Breast epithelium (tissue), 4 donors: ENCODE measurements at regions not wholly inside any gene's neighbourhood (a gene's known extent, or its start where the extent isn't known, plus 50 kb on each side); places are given as distances from the start of the nearest gene placed in this dataset.

Experiments
- DNase-seq, 2 donors: peaks; one replicate each; pipeline ENCODE4 v3.0.0-alpha.2; 2019; ENCODE audit warnings: low spot score in 2 of 2
- H3K27ac ChIP-seq, 2 donors: fragments of 200-600 bp; sonication (generic) in 1 of 2; one replicate each; pipeline ENCODE4 v1.5.1; 2016 to 2019; ENCODE audit warnings: mild to moderate bottlenecking in 1 of 2
- H3K27me3 ChIP-seq, 2 donors: fragments of 200-600 bp; sonication (generic) in 1 of 2; one replicate each; pipeline versions ENCODE4 v1.5.1 to v1.6.0; 2017 to 2019; ENCODE audit warnings: control low read depth in 1 of 2, mild to moderate bottlenecking in 1 of 2
- H3K36me3 ChIP-seq: fragments of 200-600 bp; one replicate; pipeline ENCODE4 v1.5.1; 2019
- H3K4me1 ChIP-seq, 2 donors: fragments of 200-600 bp; sonication (generic); one replicate each; pipeline ENCODE4 v1.5.1; 2016 to 2019; ENCODE audit warnings: control low read depth in 1 of 2
- H3K4me3 ChIP-seq, 3 donors: fragments of 200-600 bp; sonication (generic); 1 replicate in 2 of 3; 2 replicates in 1 of 3; pipeline ENCODE4 v1.5.1; 2016 to 2019; ENCODE audit warnings: mild to moderate bottlenecking in 3 of 3, moderate library complexity in 2 of 3
- H3K9me3 ChIP-seq, 2 donors: fragments of 200-600 bp; sonication (generic) in 1 of 2; one replicate each; pipeline ENCODE4 v1.5.1; 2016 to 2019; ENCODE audit warnings: control low read depth in 1 of 2
- CTCF ChIP-seq, 3 donors: fragments of 450-650 bp; IDR thresholded peaks; one replicate each; pipeline ENCODE4 v1.5.1; 2016 to 2017; ENCODE audit warnings: antibody characterized with exemption in 3 of 3, mild to moderate bottlenecking in 3 of 3, moderate library complexity in 3 of 3
- POLR2A ChIP-seq: fragments of 450-650 bp; IDR thresholded peaks from one replicate; pipeline ENCODE4 v1.6.1; 2016; ENCODE audit warnings: antibody characterized with exemption, mild to moderate bottlenecking, moderate library complexity
- POLR2AphosphoS5 ChIP-seq, 3 donors: sonication (generic); formaldehyde crosslinking; IDR thresholded peaks; one replicate each; pipeline ENCODE4 v1.6.1; 2017; ENCODE audit warnings: antibody characterized with exemption in 3 of 3
- intact Hi-C: fragments of 100-400 bp; cut with DNase I; formaldehyde crosslinking; loops from one replicate; pipeline ENCODE4 v1.15.1; 2023; ENCODE audit warnings: low total_unique reads

- Histone ChIP-seq H3K27me3 (no peaks in the 10 kb centered on the region), H3K4me1 (no peaks in the 10 kb centered on the region), H3K27ac (peak overlapping the region; percentile 8 to 50), H3K9me3 (no peaks in the 10 kb centered on the region), H3K4me3 (no peak overlapping the region), H3K36me3 (no peaks in the 10 kb centered on the region)
- no peak for DNase-seq
- no peak for TF ChIP-seq POLR2AphosphoS5 (IDR thresholded peaks at IDR 0.05)
- no peak for TF ChIP-seq CTCF (IDR thresholded peaks at IDR 0.05)
- TF ChIP-seq POLR2A, result no peak
- intact Hi-C loops, result no loop called here
These were observed 136.0 kb upstream of the CBLB start for GRCh38 chr3:106004826-106005225.

GRCh38 chr3:106006001-106006400 lies 137.2 kb upstream of the CBLB start:
- DNase-seq, result no peak
- Histone ChIP-seq H3K4me1 (no peaks in the 10 kb centered on the region), H3K4me3 (no peak overlapping the region), H3K9me3 (no peaks in the 10 kb centered on the region), H3K36me3 (no peaks in the 10 kb centered on the region), H3K27me3 (no peaks in the 10 kb centered on the region), H3K27ac (no peak overlapping the region)
- intact Hi-C loops, result no loop called here
- TF ChIP-seq POLR2AphosphoS5 (IDR thresholded peaks at IDR 0.05) (peak in 1 of 3 donors; percentile 34), POLR2A (no peak), CTCF (IDR thresholded peaks at IDR 0.05) (no peak)

- Histone ChIP-seq H3K27me3 (no peaks in the 10 kb centered on the region), H3K27ac (no peak overlapping the region), H3K4me1 (no peaks in the 10 kb centered on the region), H3K9me3 (no peaks in the 10 kb centered on the region), H3K36me3 (no peaks in the 10 kb centered on the region), H3K4me3 (no peak overlapping the region)
- intact Hi-C loops, result no loop called here
- no peak for DNase-seq
- no peak for TF ChIP-seq POLR2AphosphoS5 (IDR thresholded peaks at IDR 0.05)
- TF ChIP-seq CTCF (IDR thresholded peaks at IDR 0.05), result no peak
- TF ChIP-seq POLR2A, result no peak
These were observed 137.8 kb upstream of the CBLB start for GRCh38 chr3:106006571-106006970.

- H3K9me3 ChIP-seq, result no peaks in the 10 kb centered on the region
- DNase-seq, result no peak
- intact Hi-C loops, result no loop called here
- H3K27me3 ChIP-seq, result no peaks in the 10 kb centered on the region
- H3K36me3 ChIP-seq, result no peaks in the 10 kb centered on the region
- no peak overlapping the region for H3K27ac ChIP-seq
- TF ChIP-seq POLR2A, result no peak
- no peak for TF ChIP-seq POLR2AphosphoS5 (IDR thresholded peaks at IDR 0.05)
- no peak for TF ChIP-seq CTCF (IDR thresholded peaks at IDR 0.05)
- no peaks in the 10 kb centered on the region for H3K4me1 ChIP-seq
- no peak overlapping the region for H3K4me3 ChIP-seq
These were observed 138.7 kb upstream of the CBLB start for GRCh38 chr3:106007512-106007911.

- H3K4me1 ChIP-seq, result no peaks in the 10 kb centered on the region
- H3K4me3 ChIP-seq, result no peak overlapping the region
- no peak for DNase-seq
- intact Hi-C loops, result no loop called here
- H3K9me3 ChIP-seq, result no peaks in the 10 kb centered on the region
- no peaks in the 10 kb centered on the region for H3K36me3 ChIP-seq
- H3K27me3 ChIP-seq, result no peaks in the 10 kb centered on the region
- no peak overlapping the region for H3K27ac ChIP-seq
- TF ChIP-seq CTCF (IDR thresholded peaks at IDR 0.05) (no peak), POLR2AphosphoS5 (IDR thresholded peaks at IDR 0.05) (no peak), POLR2A (no peak)
These were observed 140.0 kb upstream of the CBLB start for GRCh38 chr3:106008766-106009165.
